NB4 (cell line): ENCODE measurements at regions not wholly inside any gene's neighbourhood (a gene's known extent, or its start where the extent isn't known, plus 50 kb on each side); places are given as distances from the start of the nearest gene placed in this dataset.

ENCODE experiments used
- MAX ChIP-seq: IDR thresholded peaks from 2 replicates; pipeline ENCODE4 v1.6.1; 2011; ENCODE audit warnings: low read depth, low read length
- POLR2A ChIP-seq: IDR thresholded peaks from 2 replicates; pipeline ENCODE4 v1.6.1; 2011; ENCODE audit warnings: mild to moderate bottlenecking; ENCODE audit not compliant: insufficient read length; ENCODE audit errors: extremely low read depth
- TF ChIP-seq, protein P1 (sequence below): IDR thresholded peaks from one replicate; pipeline ENCODE4 v1.5.1; 2012; ENCODE audit warnings: low read depth, low read length

DNA sequence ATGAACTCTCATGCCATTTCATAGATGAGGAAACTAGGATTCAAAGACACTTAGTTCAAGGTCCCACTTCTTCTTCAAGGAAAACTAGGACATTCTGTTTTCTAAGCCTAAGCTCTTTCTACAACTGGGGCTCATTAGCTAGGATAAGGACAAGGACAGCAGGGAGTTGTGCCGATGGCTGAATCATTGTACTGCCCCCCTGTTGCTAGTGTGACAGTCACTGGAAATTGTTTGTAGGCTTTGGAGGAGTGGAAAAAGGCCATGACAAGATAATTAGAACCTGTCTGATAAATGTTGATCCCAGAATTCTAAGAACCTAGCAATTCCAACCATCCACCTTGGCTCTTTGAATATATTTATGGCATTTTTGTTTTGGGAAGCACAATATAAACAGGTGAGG is 445.7 kb downstream of the CDH8 start:
- TF ChIP-seq POLR2A (no peak), MAX (no peak)
- TF ChIP-seq, protein P1, sequence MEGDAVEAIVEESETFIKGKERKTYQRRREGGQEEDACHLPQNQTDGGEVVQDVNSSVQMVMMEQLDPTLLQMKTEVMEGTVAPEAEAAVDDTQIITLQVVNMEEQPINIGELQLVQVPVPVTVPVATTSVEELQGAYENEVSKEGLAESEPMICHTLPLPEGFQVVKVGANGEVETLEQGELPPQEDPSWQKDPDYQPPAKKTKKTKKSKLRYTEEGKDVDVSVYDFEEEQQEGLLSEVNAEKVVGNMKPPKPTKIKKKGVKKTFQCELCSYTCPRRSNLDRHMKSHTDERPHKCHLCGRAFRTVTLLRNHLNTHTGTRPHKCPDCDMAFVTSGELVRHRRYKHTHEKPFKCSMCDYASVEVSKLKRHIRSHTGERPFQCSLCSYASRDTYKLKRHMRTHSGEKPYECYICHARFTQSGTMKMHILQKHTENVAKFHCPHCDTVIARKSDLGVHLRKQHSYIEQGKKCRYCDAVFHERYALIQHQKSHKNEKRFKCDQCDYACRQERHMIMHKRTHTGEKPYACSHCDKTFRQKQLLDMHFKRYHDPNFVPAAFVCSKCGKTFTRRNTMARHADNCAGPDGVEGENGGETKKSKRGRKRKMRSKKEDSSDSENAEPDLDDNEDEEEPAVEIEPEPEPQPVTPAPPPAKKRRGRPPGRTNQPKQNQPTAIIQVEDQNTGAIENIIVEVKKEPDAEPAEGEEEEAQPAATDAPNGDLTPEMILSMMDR: no peak
